HEK293T (cell line): ENCODE measurements at regions not wholly inside any gene's neighbourhood (a gene's known extent, or its start where the extent isn't known, plus 50 kb on each side); places are given as distances from the start of the nearest gene placed in this dataset.
"Not testable (repeated sequence)": the region's sequence is repeated elsewhere in the genome, so short reads cannot be mapped to it uniquely, and the experiment has no call there.

Source experiments
- CTCF ChIA-PET: fragments of 350-600 bp; formaldehyde crosslinking; extraction: SDS; loops from one replicate; lab custom pipeline; 2021; ENCODE audit warnings: antibody characterized with exemption, inconsistent platforms; lab: Yijun Ruan, JAX
- POLR2A ChIA-PET: fragments of 350-600 bp; formaldehyde crosslinking; extraction: SDS; loops from one replicate; lab custom pipeline; 2020; ENCODE audit warnings: antibody characterized with exemption, inconsistent platforms; lab: Yijun Ruan, JAX
- DNase-seq: peaks from one replicate; pipeline ENCODE4 v3.0.0; 2012; ENCODE audit warnings: mixed read lengths; ENCODE audit errors: extremely low spot score
- ARNT ChIP-seq: fragments of 450-650 bp; IDR thresholded peaks from 2 replicates; pipeline ENCODE4 v1.6.1; 2017; ENCODE audit warnings: mild to moderate bottlenecking
- BHLHE40 ChIP-seq: fragments of 450-650 bp; IDR thresholded peaks from 2 replicates; pipeline ENCODE4 v1.6.1; 2016; ENCODE audit warnings: mild to moderate bottlenecking, moderate library complexity, borderline replicate concordance
- CTBP1 ChIP-seq: fragments of 450-650 bp; IDR thresholded peaks from 2 replicates; pipeline ENCODE4 v1.6.1; 2016; ENCODE audit warnings: borderline replicate concordance
- ELF4 ChIP-seq: fragments of 450-650 bp; IDR thresholded peaks from 2 replicates; pipeline ENCODE4 v1.6.1; 2017; ENCODE audit warnings: antibody characterized with exemption
- FOXA1 ChIP-seq: fragments of 450-650 bp; IDR thresholded peaks from 2 replicates; pipeline ENCODE4 v1.6.1; 2016; ENCODE audit warnings: mild to moderate bottlenecking
- FOXK2 ChIP-seq: fragments of 450-650 bp; IDR thresholded peaks from 2 replicates; pipeline ENCODE4 v1.6.1; 2016; ENCODE audit warnings: mild to moderate bottlenecking
- FOXM1 ChIP-seq: fragments of 450-650 bp; IDR thresholded peaks from 2 replicates; pipeline ENCODE4 v1.6.1; 2017; ENCODE audit warnings: mild to moderate bottlenecking, borderline replicate concordance
- HDGF ChIP-seq: fragments of 450-650 bp; IDR thresholded peaks from 2 replicates; pipeline ENCODE4 v1.6.1; 2017; ENCODE audit warnings: antibody characterized with exemption, borderline replicate concordance
- L3MBTL2 ChIP-seq: fragments of 450-650 bp; conservative IDR thresholded peaks from 2 replicates; pipeline ENCODE4 v1.6.1; 2016; ENCODE audit warnings: mild to moderate bottlenecking
- LEF1 ChIP-seq: fragments of 450-650 bp; IDR thresholded peaks from 2 replicates; pipeline ENCODE4 v1.6.1; 2017; ENCODE audit warnings: mild to moderate bottlenecking, borderline replicate concordance
- NFRKB ChIP-seq: fragments of 450-650 bp; IDR thresholded peaks from 2 replicates; pipeline ENCODE4 v1.6.1; 2016; ENCODE audit warnings: mild to moderate bottlenecking, moderate library complexity
- SP1 ChIP-seq: fragments of 450-650 bp; IDR thresholded peaks from 2 replicates; pipeline ENCODE4 v1.6.1; 2017
- SUZ12 ChIP-seq: fragments of 450-650 bp; IDR thresholded peaks from 2 replicates; pipeline ENCODE4 v1.6.1; 2016; ENCODE audit warnings: mild to moderate bottlenecking
- TARDBP ChIP-seq: fragments of 450-650 bp; IDR thresholded peaks from 2 replicates; pipeline ENCODE4 v1.6.1; 2016
- ZNF384 ChIP-seq: fragments of 450-650 bp; IDR thresholded peaks from 2 replicates; pipeline ENCODE4 v1.6.1; 2016
- TF ChIP-seq, protein P1 (sequence below): fragments of 450-650 bp; IDR thresholded peaks from 2 replicates; pipeline ENCODE4 v1.6.1; 2016

DNA sequence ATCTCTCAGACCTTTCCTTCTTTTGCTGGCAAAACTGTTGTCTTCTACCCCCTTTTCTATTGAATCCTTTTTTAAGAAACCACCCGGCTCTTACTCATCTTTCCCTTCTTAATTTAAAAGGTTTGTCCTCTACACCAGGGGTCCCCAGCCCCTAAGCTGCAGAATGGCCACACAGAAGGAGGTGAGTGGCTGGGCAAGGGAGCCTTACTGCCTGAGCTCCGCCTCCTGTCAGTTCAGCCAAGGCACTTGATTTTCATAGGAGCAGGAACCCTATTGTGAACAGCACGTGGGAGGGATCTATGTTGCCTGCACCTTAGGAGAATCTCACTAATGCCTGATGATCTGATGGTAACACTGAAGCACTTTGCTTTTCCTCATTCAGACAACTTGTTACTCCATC is 726.3 kb upstream of the INTU start:
- no peak for TF ChIP-seq LEF1
- ChIA-PET POLR2A (no interaction called here), CTCF (no interaction called here)
- DNase-seq, result no peak

DNA sequence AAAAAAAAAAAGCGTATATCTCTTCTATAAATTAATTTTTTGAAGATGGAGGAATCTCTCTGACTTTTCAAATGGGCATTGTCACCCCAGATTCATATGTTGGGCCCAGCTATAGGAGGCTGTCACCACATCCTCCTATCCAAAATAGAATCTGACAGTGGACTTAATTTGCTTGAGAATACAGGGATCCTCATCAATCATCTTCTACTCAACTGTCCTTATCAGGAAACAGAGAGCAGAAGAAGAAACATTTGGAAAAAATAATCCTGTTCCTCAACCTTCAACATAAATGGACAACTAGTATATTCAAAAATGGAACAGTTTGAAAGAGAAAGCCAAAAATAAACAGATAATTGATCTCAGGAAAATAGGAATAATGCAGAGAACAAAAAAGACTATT is 725.4 kb upstream of the INTU start:
- TF ChIP-seq, protein P1, sequence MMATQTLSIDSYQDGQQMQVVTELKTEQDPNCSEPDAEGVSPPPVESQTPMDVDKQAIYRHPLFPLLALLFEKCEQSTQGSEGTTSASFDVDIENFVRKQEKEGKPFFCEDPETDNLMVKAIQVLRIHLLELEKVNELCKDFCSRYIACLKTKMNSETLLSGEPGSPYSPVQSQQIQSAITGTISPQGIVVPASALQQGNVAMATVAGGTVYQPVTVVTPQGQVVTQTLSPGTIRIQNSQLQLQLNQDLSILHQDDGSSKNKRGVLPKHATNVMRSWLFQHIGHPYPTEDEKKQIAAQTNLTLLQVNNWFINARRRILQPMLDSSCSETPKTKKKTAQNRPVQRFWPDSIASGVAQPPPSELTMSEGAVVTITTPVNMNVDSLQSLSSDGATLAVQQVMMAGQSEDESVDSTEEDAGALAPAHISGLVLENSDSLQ, result no peak
- TF ChIP-seq L3MBTL2, result no peak
- no peak for TF ChIP-seq FOXM1
- no peak for TF ChIP-seq HDGF
- no peak for TF ChIP-seq FOXK2
- no peak for TF ChIP-seq ELF4
- TF ChIP-seq ZNF384, result no peak
- no peak for TF ChIP-seq NFRKB
- no peak for TF ChIP-seq SP1
- no peak for TF ChIP-seq CTBP1
- no peak for TF ChIP-seq TARDBP
- no peak for TF ChIP-seq ARNT
- TF ChIP-seq FOXA1, result no peak
- TF ChIP-seq LEF1, result no peak
- ChIA-PET POLR2A (no interaction called here), CTCF (no interaction called here)
- no peak for DNase-seq

DNA sequence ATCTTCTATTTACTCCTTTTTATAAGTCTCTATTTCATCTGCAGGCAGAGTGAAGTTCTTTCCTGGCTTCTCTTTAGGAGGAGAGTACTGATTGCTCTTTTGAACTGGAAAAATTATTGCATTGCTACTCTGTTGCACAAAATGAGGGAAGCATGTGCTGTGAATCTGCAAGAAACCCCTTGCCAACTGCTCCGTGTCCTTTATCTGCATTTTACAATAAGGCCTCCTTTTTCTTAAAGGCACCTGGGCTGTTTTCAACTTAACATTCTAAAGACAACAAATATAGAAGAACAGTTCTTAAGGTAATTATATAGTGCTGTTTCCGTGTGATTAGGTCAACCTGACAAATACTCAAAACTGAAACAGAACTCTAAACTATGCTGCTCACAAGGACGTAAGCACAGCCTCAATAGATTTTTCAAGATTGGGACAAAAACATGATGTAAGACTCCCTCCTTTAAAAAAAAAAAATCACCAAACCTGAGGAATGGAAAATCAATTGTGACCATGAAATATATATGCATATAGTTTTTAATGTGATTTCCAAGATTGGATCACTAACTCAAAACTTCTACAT is 716.6 kb upstream of the INTU start:
- CTCF ChIA-PET, result no interaction called here
- POLR2A ChIA-PET, result no interaction called here
- no peak for DNase-seq
- TF ChIP-seq L3MBTL2, result no peak
- no peak for TF ChIP-seq LEF1
- TF ChIP-seq, protein P1, result no peak
- TF ChIP-seq SUZ12, result no peak
- no peak for TF ChIP-seq FOXM1
- no peak for TF ChIP-seq ZNF384
- TF ChIP-seq FOXA1, result no peak
- TF ChIP-seq FOXK2, result no peak
- no peak for TF ChIP-seq TARDBP
- TF ChIP-seq SP1, result no peak
- TF ChIP-seq HDGF, result no peak
- TF ChIP-seq ARNT, result no peak
- no peak for TF ChIP-seq ELF4
- TF ChIP-seq BHLHE40, result no peak
- TF ChIP-seq CTBP1, result no peak
- TF ChIP-seq NFRKB, result no peak

DNA sequence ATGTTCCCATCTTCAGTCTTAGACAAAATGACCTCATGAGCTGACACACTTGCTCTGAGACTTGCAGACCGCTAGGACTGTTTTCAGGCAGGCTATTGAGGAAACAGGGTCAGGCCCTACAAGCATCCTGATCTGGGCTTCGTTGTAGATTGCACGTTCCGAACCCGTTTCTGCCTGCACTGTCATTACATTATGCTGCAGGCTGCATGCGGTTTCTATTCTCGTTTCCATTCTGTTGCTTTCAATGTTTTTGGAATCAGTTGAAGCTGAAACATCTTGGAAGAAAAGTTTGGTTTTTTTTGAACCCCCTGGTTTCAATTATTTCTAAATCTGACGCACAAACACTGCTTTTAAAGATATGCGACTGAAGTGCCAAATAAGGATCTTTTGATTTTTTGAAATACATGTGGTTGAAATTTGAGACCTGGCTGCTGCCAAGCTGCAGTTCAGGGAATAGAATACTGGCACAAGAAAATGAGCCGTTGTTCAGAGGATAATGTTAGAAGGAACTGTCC is 716.1 kb upstream of the INTU start:
- ChIA-PET CTCF (no interaction called here), POLR2A (no interaction called here)
- no peak for DNase-seq
- TF ChIP-seq BHLHE40 (no peak), SUZ12 (no peak), L3MBTL2 (no peak), SP1 (no peak), FOXK2 (no peak), ARNT (no peak), ZNF384 (no peak), HDGF (no peak), LEF1 (no peak), CTBP1 (no peak)
- TF ChIP-seq, protein P1, result no peak

DNA sequence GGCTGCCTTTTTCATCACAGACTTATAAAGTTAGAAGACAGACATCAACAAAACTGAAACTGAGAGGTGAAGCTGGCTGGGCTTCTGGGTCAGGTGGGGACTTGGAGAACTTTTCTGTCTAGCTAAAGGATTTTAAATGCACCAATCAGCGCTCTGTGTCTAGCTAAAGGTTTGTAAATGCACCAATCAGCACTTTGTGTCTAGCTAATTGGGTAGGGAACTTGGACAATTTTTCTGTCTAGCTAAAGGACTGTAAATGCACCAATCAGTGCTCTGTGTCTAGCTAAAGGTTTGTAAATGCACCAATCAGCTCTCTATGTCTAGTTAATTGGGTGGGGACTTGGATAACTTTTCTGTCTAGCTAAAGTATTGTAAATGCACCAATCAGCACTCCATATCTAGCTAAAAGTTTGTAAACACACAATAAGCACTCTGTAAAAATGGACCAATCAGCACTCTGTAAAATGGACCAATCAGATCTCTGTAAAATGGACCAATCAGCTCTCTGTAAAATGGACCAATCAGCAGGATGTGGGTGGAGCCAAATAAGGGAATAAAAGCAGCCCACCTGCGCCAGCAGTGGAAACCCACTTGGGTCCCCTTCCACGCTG is 710.3 kb upstream of the INTU start:
- POLR2A ChIA-PET, CTCF ChIA-PET, DNase-seq: not testable (repeated sequence)

DNA sequence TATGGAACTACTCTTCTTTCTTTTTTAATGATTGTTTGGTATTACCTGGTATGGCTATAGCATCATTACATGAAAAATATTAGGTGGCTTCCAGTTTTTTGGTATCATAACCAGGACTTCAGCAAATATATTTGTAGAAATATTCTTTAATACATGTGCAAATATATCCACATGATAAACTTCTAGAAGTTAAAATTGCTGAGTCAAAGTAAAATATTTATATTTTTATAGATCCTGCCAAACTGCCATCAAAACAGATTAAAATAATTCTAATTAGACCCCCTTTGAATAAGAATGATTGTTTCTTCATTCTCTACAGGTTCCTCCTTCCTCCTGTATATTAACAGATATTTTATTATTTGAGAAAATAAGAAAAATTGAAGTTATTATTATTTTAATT is 708.5 kb upstream of the INTU start:
- CTCF ChIA-PET, result no interaction called here
- DNase-seq, result no peak
- POLR2A ChIA-PET, result no interaction called here
- TF ChIP-seq FOXA1 (no peak), ZNF384 (no peak), SP1 (no peak), SUZ12 (no peak), CTBP1 (no peak), ARNT (no peak), NFRKB (no peak), BHLHE40 (no peak), FOXK2 (no peak), LEF1 (no peak), HDGF (no peak), L3MBTL2 (no peak), ELF4 (no peak), TARDBP (no peak), FOXM1 (no peak)
- TF ChIP-seq, protein P1, result no peak

DNA sequence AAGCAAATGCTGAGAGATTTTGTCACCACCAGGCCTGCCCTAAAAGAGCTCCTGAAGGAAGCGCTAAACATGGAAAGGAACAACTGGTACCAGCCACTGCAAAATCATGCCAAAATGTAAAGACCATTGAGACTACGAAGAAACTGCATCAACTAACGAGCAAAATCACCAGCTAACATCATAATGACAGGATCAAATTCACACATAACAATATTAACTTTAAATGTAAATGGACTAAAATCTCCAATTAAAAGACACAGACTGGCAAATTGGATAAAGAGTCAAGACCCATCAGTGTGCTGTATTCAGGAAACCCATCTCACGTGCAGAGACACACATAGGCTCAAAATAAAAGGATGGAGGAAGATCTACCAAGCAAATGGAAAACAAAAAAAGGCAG is 702.7 kb upstream of the INTU start:
- POLR2A ChIA-PET, CTCF ChIA-PET, DNase-seq: not testable (repeated sequence)
